ENCODE measurements at regions not wholly inside any gene's neighbourhood (a gene's known extent, or its start where the extent isn't known, plus 50 kb on each side); places are given as distances from the start of the nearest gene placed in this dataset.
A peak's percentile ranks its signal among the peaks of the same experiment; 100 is the strongest.
"Not testable (repeated sequence)": the region's sequence is repeated elsewhere in the genome, so short reads cannot be mapped to it uniquely, and the experiment has no call there.

DNA sequence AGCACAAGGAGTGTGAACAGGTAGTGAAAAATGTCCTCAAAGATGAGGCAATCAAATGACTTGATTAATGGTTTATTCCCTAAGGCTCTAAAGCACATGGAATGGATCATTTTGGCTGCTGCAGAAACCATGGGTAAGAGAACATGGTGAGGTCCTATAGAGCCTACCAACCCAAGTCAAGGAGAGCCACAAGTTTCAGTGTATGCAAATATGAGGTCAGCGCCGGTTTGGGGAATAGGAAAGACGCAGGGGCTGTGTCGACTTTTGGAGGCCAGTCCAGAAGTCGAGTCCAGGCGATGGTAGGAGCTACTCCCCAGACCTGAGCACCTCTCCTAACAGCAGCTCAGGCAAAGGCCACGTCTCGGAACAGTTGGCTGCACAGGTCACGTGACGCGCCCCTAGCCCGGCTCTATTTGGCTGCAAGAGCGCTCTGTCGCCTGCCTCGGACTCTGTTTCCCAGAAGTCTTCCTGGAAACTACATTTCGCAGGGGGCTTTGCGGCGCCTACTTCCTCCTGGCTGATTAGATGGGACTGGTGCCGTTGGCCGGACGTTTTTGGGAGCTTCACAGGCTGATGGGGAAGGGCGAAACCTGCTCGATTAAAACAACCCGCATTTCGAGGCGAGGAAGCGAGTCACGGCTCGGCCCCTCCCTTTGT, 74.4 kb upstream of the CHD6 start:
- TF ChIP-seq POLR2A (IDR thresholded peaks at IDR 0.05), result no peak
- TF ChIP-seq, protein P1, sequence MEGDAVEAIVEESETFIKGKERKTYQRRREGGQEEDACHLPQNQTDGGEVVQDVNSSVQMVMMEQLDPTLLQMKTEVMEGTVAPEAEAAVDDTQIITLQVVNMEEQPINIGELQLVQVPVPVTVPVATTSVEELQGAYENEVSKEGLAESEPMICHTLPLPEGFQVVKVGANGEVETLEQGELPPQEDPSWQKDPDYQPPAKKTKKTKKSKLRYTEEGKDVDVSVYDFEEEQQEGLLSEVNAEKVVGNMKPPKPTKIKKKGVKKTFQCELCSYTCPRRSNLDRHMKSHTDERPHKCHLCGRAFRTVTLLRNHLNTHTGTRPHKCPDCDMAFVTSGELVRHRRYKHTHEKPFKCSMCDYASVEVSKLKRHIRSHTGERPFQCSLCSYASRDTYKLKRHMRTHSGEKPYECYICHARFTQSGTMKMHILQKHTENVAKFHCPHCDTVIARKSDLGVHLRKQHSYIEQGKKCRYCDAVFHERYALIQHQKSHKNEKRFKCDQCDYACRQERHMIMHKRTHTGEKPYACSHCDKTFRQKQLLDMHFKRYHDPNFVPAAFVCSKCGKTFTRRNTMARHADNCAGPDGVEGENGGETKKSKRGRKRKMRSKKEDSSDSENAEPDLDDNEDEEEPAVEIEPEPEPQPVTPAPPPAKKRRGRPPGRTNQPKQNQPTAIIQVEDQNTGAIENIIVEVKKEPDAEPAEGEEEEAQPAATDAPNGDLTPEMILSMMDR (IDR thresholded peaks at IDR 0.05), result no peak
- H3K9me3 ChIP-seq, result no peaks in the 10 kb centered on the region
- intact Hi-C loops (cut with DNase I; ENCODE audit: low total_unique reads), result no loop called here

DNA sequence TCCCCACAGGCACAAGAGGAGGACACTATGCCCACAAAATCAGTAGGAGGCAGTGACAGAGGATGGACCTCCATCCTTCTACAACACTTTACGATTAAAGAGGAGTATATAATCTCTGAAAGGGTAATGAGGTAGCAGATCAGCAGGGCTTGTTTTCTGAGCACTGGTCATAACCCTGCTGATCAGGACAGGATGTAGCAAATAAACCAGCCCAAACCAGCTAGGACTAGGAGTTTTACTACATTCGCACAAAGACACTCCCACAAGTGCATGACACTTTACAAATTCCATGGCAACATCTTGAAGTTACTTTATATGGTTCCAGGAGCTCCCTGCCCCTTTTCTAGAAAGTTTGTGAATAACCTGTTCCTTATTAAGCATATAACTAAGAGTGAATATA, 73.3 kb upstream of the CHD6 start:
- TF ChIP-seq, protein P1 (IDR thresholded peaks at IDR 0.05), result no peak
- no peak for TF ChIP-seq POLR2A (IDR thresholded peaks at IDR 0.05)
- H3K4me1 ChIP-seq, result peaks cover 8% of the 10 kb centered on the region
- no peak for DNase-seq
- WGBS, 2 donors, result 69 to 89% methylated on average over 2 of the region's 2 CpGs
- no peak overlapping the region for H3K4me3 ChIP-seq
- H3K9me3 ChIP-seq, result no peaks in the 10 kb centered on the region
- intact Hi-C loops (cut with DNase I; ENCODE audit: low total_unique reads), result no loop called here
- H3K27me3 ChIP-seq, result no peaks in the 10 kb centered on the region
- H3K36me3 ChIP-seq (ENCODE audit: low read depth, missing control alignments), result no peaks in the 10 kb centered on the region
- H3K27ac ChIP-seq, result no peak overlapping the region

More for the DNA sequence above, 74.4 kb upstream of the CHD6 start:
- 5 to 18% methylated on average over 9 to 29 of the region's 29 CpGs for WGBS, 2 donors
- Histone ChIP-seq H3K36me3 (ENCODE audit: low read depth, missing control alignments) (no peaks in the 10 kb centered on the region), H3K4me3 (peak overlapping the region; percentile 77 to 87), H3K4me1 (peaks cover 8% of the 10 kb centered on the region), H3K27ac (peak overlapping the region; percentile 89 to 96), H3K27me3 (no peaks in the 10 kb centered on the region)
- DNase-seq, result peak; percentile 91

DNA sequence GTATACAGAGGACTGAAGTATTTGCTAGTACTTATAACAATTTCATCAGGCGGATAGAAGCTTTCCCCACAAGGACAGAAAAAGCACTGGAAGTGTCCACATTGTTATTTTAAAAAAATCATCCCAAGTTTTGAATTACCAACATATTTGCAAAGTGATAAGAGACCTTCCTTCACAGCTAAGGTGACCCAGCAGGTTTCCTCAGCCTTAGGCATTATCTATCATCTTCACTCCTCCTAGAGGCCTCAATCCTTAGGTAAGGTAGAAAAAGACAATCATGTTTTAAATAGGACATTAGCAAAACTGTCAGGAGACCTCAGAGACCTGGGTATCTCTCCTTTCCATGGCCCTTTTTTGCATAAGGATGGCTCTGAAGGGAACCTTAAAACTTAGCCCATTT, 72.5 kb upstream of the CHD6 start:
- H3K27me3 ChIP-seq, result no peaks in the 10 kb centered on the region
- no peak overlapping the region for H3K27ac ChIP-seq
- 100% methylated on average over 1 of the region's 1 CpG for WGBS, 2 donors
- intact Hi-C loops (cut with DNase I; ENCODE audit: low total_unique reads), result no loop called here
- H3K36me3 ChIP-seq (ENCODE audit: low read depth, missing control alignments), result no peaks in the 10 kb centered on the region
- H3K4me1 ChIP-seq, result peaks cover 8% of the 10 kb centered on the region
- DNase-seq, result no peak
- H3K9me3 ChIP-seq, result no peaks in the 10 kb centered on the region
- TF ChIP-seq, protein P1 (IDR thresholded peaks at IDR 0.05), result no peak
- no peak for TF ChIP-seq POLR2A (IDR thresholded peaks at IDR 0.05)
- no peak overlapping the region for H3K4me3 ChIP-seq

DNA sequence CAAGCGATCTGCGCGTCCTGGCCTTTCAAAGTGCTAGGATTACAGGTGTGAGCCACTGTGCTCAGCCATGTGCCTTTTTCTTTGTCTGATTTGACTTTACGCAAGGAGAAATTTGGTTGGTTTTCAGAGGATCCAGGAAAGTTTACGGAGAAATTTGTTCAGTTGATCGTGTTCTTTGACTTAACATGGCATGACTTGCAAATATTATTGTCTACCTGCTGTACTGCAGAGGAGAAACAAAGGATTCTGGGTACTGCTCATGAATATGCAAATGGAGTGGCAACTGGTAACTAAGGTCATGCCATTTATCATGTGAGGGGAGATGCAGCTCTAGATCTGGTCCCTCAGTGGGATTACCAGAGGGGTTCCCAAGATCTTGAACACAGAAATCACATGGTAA, 68.8 kb upstream of the CHD6 start:
- H3K4me1 ChIP-seq, result no peaks in the 10 kb centered on the region
- intact Hi-C loops (cut with DNase I; ENCODE audit: low total_unique reads), result no loop called here

DNA sequence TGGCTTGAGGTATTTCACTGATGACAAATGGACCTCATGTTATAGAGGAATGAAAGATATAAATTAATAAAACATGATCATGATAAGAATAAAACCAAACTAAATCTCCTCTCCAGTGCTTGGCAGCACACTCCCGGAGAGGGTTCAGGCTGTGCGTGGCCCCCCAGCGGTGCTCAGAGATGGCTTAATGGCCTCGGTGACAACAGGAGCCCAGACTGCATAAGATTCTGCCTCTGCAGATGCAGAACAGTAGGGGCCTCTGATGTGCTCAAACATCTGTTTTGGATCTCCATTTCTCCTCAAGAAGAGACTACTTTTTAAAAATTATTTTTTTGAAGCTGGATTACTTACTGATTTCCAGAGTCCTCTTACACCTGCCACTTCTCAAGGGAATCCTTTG, 67.0 kb upstream of the CHD6 start:
- intact Hi-C loops (cut with DNase I; ENCODE audit: low total_unique reads); H3K4me3 ChIP-seq; H3K36me3 ChIP-seq (ENCODE audit: low read depth, missing control alignments); H3K27me3 ChIP-seq; DNase-seq; H3K4me1 ChIP-seq; H3K9me3 ChIP-seq; H3K27ac ChIP-seq: not testable (repeated sequence)
- WGBS, 2 donors, result 66 to 80% methylated on average over 4 of the region's 4 CpGs

More for the DNA sequence above, 68.8 kb upstream of the CHD6 start:
- H3K4me3 ChIP-seq, result no peak overlapping the region
- no peaks in the 10 kb centered on the region for H3K27me3 ChIP-seq
- TF ChIP-seq, protein P1 (IDR thresholded peaks at IDR 0.05), result no peak
- TF ChIP-seq POLR2A (IDR thresholded peaks at IDR 0.05), result no peak
- H3K27ac ChIP-seq, result no peak overlapping the region
- DNase-seq, result no peak
- no peaks in the 10 kb centered on the region for H3K36me3 ChIP-seq (ENCODE audit: low read depth, missing control alignments)
- WGBS, 2 donors, result 96 to 97% methylated on average over 6 of the region's 6 CpGs
- no peaks in the 10 kb centered on the region for H3K9me3 ChIP-seq

Measured in testis (tissue), 2 donors.